Testis (tissue), 2 donors: ENCODE measurements at regions not wholly inside any gene's neighbourhood (a gene's known extent, or its start where the extent isn't known, plus 50 kb on each side); places are given as distances from the start of the nearest gene placed in this dataset.

Experiments
- DNase-seq: peaks from one replicate; pipeline ENCODE4 v3.0.0-alpha.2; 2019
- H3K27ac ChIP-seq, 2 donors: fragments of 200-600 bp; sonication (generic); one replicate each; pipeline ENCODE4 v1.5.1; 2019
- H3K27me3 ChIP-seq: fragments of 200-600 bp; sonication (generic); one replicate; pipeline ENCODE4 v1.5.1; 2019
- H3K36me3 ChIP-seq: fragments of 200-600 bp; sonication (generic); one replicate; pipeline ENCODE4 v1.5.1; 2017; ENCODE audit warnings: low read depth; ENCODE audit errors: missing control alignments
- H3K4me1 ChIP-seq: fragments of 200-600 bp; sonication (generic); one replicate; pipeline ENCODE4 v1.5.1; 2019
- H3K4me3 ChIP-seq, 2 donors: fragments of 200-600 bp; sonication (generic); one replicate each; pipeline ENCODE4 v1.5.1; 2017 to 2019
- H3K9me3 ChIP-seq: fragments of 200-600 bp; sonication (generic); one replicate; pipeline ENCODE4 v1.5.1; 2017
- POLR2A ChIP-seq: fragments of 450-650 bp; IDR thresholded peaks from one replicate; pipeline ENCODE4 v1.6.1; 2017; ENCODE audit warnings: antibody characterized with exemption, mild to moderate bottlenecking, moderate library complexity
- WGBS, 2 donors: methylation state at CpG; one replicate each; pipeline ENCODE4 v1.1.5; 2018; 5-methylcytosine and 5-hydroxymethylcytosine counted together
- intact Hi-C: fragments of 100-400 bp; cut with DNase I; formaldehyde crosslinking; loops from one replicate; pipeline ENCODE4 v1.15.1; 2023; ENCODE audit warnings: low total_unique reads
- TF ChIP-seq, protein P1 (sequence below), 3 experiments: fragments of 450-650 bp in 2 of 3; fragments of 200-600 bp in 1 of 3; sonication (generic) in 1 of 3; IDR thresholded peaks; one replicate each; pipeline ENCODE4 v1.5.1; 2016 to 2019; ENCODE audit warnings: antibody characterized with exemption in 3 of 3, mild to moderate bottlenecking in 2 of 3, moderate library complexity in 1 of 3

DNA sequence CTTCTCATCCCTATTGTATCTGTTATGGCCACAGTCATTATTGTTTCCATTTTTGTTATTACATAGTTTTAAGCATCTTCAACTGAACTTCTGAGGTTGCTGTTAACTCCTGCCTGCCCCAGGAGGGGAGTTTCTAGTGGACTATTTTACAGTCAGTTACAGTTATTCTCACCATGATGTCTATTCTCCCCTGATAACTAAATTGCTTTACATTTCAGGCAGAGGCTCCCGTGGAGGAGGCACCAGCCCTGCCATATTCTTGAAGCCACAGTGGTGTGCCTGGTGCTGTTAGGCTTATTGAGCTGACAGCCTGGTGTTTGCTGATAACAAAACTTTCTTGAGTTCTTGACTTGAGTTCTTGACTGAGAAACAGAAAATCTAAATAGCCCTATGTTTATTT, 256.4 kb downstream of the TFCP2L1 start:
- DNase-seq = no peak
- no peak overlapping the region for H3K27ac ChIP-seq
- no peaks in the 10 kb centered on the region for H3K36me3 ChIP-seq
- no peaks in the 10 kb centered on the region for H3K4me1 ChIP-seq
- no peaks in the 10 kb centered on the region for H3K9me3 ChIP-seq
- no peak for TF ChIP-seq POLR2A
- TF ChIP-seq, protein P1, sequence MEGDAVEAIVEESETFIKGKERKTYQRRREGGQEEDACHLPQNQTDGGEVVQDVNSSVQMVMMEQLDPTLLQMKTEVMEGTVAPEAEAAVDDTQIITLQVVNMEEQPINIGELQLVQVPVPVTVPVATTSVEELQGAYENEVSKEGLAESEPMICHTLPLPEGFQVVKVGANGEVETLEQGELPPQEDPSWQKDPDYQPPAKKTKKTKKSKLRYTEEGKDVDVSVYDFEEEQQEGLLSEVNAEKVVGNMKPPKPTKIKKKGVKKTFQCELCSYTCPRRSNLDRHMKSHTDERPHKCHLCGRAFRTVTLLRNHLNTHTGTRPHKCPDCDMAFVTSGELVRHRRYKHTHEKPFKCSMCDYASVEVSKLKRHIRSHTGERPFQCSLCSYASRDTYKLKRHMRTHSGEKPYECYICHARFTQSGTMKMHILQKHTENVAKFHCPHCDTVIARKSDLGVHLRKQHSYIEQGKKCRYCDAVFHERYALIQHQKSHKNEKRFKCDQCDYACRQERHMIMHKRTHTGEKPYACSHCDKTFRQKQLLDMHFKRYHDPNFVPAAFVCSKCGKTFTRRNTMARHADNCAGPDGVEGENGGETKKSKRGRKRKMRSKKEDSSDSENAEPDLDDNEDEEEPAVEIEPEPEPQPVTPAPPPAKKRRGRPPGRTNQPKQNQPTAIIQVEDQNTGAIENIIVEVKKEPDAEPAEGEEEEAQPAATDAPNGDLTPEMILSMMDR (IDR thresholded peaks at IDR 0.05) = no peak
- WGBS, 2 donors = 55 to 60% methylated on average over 1 of the region's 1 CpG
- no peaks in the 10 kb centered on the region for H3K27me3 ChIP-seq
- intact Hi-C loops = no loop called here
- no peak overlapping the region for H3K4me3 ChIP-seq

GRCh38 chr2:121030523-121030922, 254.5 kb downstream of the TFCP2L1 start:
- no peak for DNase-seq
- no peak for TF ChIP-seq POLR2A
- TF ChIP-seq, protein P1 (IDR thresholded peaks at IDR 0.05) = no peak
- Histone ChIP-seq H3K36me3 (no peaks in the 10 kb centered on the region), H3K27ac (no peak overlapping the region), H3K27me3 (no peaks in the 10 kb centered on the region), H3K9me3 (no peaks in the 10 kb centered on the region), H3K4me1 (no peaks in the 10 kb centered on the region), H3K4me3 (no peak overlapping the region)
- WGBS, 2 donors = 79 to 90% methylated on average over 3 of the region's 3 CpGs
- intact Hi-C loops = no loop called here

DNA sequence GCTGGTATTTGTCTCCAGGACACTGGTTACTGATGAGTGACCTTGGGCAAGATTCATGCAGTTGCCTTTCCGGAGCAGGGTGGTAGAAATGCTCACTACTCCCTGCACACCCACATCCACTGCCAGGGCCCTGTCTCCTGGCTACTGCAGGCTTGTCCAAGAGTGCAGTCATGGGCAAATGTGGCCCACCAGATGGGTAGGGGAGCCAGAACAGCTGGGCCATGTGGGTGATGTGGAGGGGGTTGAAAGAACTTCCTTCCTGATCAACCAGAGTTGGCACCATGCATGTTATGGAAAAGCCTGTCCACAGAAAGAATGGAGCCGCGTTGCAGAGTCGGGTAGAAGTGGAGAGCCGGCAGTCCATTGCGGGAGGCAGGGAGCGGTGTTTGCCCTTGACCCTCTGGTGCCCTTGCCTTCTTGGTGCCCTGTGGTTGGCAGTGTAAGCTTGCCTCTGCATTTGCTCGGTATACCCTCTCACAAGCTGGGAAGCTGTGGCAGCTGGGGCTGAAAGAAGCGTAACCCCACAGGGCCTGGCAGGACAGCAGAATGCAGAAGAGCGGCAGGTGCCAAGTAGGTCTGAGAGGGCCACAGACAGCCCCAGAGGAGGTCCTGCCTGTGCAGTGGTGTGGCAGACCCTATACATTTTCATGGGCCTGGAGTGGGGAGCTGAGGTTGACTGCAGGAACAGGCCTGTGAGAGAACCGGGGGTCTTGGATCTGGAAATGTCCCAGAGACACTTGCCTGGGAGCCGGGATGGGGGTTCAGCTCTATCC, 253.2 kb downstream of the TFCP2L1 start:
- TF ChIP-seq POLR2A = no peak
- TF ChIP-seq, protein P1 (IDR thresholded peaks at IDR 0.05) = no peak
- DNase-seq = no peak
- Histone ChIP-seq H3K27ac (no peak overlapping the region), H3K27me3 (no peaks in the 10 kb centered on the region), H3K4me3 (no peak overlapping the region), H3K9me3 (no peaks in the 10 kb centered on the region), H3K4me1 (no peaks in the 10 kb centered on the region), H3K36me3 (no peaks in the 10 kb centered on the region)
- WGBS, 2 donors = 89 to 91% methylated on average over 10 to 12 of the region's 12 CpGs
- intact Hi-C loops = no loop called here

GRCh38 chr2:121033461-121033996, 251.5 kb downstream of the TFCP2L1 start:
- intact Hi-C loops = no loop called here

More at GRCh38 chr2:121033461-121033996, 251.5 kb downstream of the TFCP2L1 start:
- Histone ChIP-seq H3K27me3 (no peaks in the 10 kb centered on the region), H3K4me1 (no peaks in the 10 kb centered on the region), H3K27ac (no peak overlapping the region), H3K36me3 (no peaks in the 10 kb centered on the region), H3K4me3 (no peak overlapping the region), H3K9me3 (no peaks in the 10 kb centered on the region)
- 83 to 84% methylated on average over 7 of the region's 7 CpGs for WGBS, 2 donors
- TF ChIP-seq, protein P1 (IDR thresholded peaks at IDR 0.05) = no peak
- no peak for TF ChIP-seq POLR2A
- no peak for DNase-seq
